ENCODE measurements at regions not wholly inside any gene's neighbourhood (a gene's known extent, or its start where the extent isn't known, plus 50 kb on each side); places are given as distances from the start of the nearest gene placed in this dataset.
A peak's percentile ranks its signal among the peaks of the same experiment; 100 is the strongest.

DNA sequence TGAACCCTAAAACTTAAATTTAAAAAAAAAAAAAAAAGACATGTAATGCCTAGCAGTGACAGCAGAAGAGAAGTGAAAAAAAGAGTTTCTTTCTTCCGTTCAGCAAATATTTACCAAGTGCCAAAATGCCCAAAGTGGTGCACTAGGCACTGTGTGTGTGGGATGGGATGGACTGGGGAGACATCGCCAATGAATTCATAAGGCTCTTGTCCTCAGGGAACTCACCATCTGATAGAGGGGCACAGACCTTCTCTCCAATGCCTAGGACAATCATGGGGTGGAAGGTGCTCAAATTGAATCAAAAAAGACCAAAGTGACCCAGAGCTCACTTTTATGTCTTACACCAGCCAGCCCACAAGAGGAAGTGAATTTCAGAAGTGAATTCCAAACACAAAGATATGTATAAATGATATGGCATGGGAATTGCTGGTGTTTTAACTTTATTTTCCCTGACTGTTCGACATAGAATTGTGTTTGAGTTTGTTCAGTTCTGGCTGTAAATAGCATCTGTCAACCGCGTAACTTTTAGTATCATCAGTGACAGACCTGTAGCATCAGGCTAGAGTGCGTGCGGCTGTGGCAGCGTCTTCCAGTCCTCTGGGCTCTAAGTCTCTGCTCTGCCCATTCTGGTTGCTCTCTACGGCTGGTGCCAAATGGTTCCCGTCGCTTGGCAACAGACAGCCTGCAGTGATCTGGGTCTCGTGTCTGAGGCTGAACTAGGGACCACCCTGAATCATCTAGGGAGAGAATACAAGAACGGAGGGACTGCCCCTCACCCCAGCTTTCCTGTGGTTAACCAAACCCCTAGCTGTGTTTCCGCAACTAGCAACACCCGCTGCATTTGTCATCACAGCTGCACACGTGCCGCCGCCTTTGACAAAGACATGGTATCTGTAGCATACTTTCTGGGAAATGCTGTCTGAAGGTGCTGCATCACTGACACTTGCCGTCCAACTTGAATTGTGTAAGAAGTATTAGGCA lies 154.0 kb upstream of the THBS1 start:
- H3K4me3 ChIP-seq (ENCODE audit: low read depth, low read length), result peak overlapping the region; percentile 12; the same call in 1 of the 2 replicates
- DNase-seq (ENCODE audit: low read depth), result peak; percentile 94
- TF ChIP-seq, protein P1, sequence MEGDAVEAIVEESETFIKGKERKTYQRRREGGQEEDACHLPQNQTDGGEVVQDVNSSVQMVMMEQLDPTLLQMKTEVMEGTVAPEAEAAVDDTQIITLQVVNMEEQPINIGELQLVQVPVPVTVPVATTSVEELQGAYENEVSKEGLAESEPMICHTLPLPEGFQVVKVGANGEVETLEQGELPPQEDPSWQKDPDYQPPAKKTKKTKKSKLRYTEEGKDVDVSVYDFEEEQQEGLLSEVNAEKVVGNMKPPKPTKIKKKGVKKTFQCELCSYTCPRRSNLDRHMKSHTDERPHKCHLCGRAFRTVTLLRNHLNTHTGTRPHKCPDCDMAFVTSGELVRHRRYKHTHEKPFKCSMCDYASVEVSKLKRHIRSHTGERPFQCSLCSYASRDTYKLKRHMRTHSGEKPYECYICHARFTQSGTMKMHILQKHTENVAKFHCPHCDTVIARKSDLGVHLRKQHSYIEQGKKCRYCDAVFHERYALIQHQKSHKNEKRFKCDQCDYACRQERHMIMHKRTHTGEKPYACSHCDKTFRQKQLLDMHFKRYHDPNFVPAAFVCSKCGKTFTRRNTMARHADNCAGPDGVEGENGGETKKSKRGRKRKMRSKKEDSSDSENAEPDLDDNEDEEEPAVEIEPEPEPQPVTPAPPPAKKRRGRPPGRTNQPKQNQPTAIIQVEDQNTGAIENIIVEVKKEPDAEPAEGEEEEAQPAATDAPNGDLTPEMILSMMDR (IDR thresholded peaks at IDR 0.05; ENCODE audit: insufficient read depth, low read depth, low read length, missing control alignments), result no peak

DNA sequence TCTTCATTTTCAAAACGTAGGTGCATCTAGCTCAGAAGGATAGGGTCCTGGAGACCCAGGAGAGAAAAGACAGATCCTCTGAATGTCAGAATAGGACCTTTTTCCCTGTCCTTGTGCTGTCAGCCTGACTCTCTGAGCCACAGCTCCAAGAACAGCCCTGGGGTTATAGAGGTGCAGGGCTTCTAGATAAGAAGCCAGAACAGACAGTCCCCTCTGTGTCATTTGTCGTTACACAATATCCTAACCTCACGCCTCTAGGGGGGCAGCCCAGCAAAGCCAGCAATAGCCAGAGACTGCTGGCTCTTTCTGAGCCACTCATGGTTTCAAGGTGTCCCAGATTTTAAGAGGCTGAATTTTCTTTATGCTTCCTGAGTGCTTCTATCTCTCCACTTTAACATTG lies 153.2 kb upstream of the THBS1 start:
- TF ChIP-seq, protein P1 (IDR thresholded peaks at IDR 0.05; ENCODE audit: insufficient read depth, low read depth, low read length, missing control alignments), result no peak
- no peak overlapping the region for H3K4me3 ChIP-seq (ENCODE audit: low read depth, low read length)
- DNase-seq (ENCODE audit: low read depth), result no peak

DNA sequence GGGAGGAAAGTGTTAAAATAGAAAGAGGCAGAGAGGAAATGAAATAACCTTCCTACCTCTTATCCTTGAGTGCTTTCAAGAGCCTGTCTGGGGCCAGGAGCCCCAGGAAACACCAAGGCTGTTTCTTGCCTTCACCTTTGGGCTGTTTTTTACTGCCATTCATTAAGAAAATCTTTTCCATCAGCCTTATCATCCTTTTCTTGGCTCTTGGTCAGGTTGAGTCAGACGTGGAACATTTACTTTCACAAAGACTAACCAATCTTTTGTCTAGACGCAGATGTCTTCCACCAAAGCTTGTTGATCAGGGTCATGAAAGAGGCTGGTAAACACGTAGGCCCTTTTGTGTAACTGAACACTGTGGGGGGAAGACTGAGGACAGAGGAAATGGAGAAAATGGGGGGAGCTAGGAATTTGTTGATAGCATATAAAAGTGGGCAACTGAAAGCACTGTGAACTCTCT lies 151.0 kb upstream of the THBS1 start:
- peak; percentile 72 for DNase-seq (ENCODE audit: low read depth)
- TF ChIP-seq, protein P1 (IDR thresholded peaks at IDR 0.05; ENCODE audit: insufficient read depth, low read depth, low read length, missing control alignments), result no peak
- no peak overlapping the region for H3K4me3 ChIP-seq (ENCODE audit: low read depth, low read length)

DNA sequence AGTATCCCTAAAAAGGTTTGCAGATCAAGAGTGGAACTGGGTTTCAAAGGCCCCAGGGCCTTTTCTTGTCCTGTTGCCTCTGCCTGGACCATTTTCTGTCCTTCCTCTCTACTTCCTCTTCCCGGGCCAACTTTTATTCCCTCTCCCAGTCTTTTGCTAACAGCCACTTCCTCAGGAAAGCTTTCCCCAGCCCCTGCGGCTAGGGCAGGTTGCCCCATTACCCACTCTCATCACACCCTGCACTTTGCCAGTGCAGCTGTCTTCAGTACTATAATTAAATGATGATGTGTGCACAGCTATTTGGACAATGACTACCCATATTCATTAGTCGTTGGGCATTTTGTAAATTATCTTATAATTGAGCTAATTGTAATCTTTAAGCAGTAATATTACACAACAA lies 150.5 kb upstream of the THBS1 start:
- DNase-seq (ENCODE audit: low read depth), result no peak
- TF ChIP-seq, protein P1 (IDR thresholded peaks at IDR 0.05; ENCODE audit: insufficient read depth, low read depth, low read length, missing control alignments), result no peak
- H3K4me3 ChIP-seq (ENCODE audit: low read depth, low read length), result no peak overlapping the region

DNA sequence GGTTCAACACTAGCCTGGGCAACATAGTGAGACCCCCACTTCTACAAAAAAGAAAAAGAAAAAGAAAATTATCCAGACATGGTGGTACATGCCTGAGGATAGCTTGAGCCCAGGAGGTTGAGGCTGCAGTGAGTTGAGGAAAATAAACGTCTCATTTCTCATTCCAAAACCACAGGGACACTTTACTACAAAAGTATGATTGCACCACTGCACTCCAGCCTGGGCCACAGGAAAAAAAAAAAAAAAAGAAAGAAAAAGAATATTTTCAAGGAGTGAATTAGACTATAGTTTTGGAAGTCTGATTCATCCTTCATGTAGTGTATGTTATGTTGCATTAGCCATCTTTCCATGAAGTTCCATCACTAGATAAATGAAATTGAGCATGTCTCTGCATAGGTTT lies 149.5 kb upstream of the THBS1 start:
- no peak for DNase-seq (ENCODE audit: low read depth)
- H3K4me3 ChIP-seq (ENCODE audit: low read depth, low read length), result no peak overlapping the region
- TF ChIP-seq, protein P1 (IDR thresholded peaks at IDR 0.05; ENCODE audit: insufficient read depth, low read depth, low read length, missing control alignments), result no peak

DNA sequence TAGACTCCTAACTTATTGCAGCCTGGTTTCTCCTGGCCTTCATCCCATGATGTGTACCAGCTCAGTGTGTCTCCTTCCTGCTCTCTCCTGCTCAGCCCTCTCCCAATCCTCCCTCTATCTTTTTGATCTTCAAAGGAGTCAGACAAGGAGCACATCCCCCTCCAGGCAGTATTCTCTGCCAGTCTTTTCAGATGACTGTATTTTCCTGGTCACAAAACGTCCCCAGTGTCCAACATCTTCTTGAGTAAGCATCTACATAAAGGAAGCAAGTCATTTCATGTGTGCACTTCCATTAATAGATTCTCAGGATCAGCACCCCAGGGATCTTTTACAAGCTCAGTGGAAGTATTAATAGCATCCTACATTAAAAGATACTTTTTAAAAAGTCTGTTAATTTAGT lies 148.9 kb upstream of the THBS1 start:
- no peak for DNase-seq (ENCODE audit: low read depth)
- TF ChIP-seq, protein P1 (IDR thresholded peaks at IDR 0.05; ENCODE audit: insufficient read depth, low read depth, low read length, missing control alignments), result no peak
- H3K4me3 ChIP-seq (ENCODE audit: low read depth, low read length), result no peak overlapping the region

All from GM12865 (cell line).